Neural progenitor cell (in vitro differentiated cells): ENCODE measurements at regions not wholly inside any gene's neighbourhood (a gene's known extent, or its start where the extent isn't known, plus 50 kb on each side); places are given as distances from the start of the nearest gene placed in this dataset.
"Not testable (repeated sequence)": the region's sequence is repeated elsewhere in the genome, so short reads cannot be mapped to it uniquely, and the experiment has no call there.

ENCODE experiments used
- DNase-seq: peaks from one replicate; pipeline ENCODE4 v3.0.0-alpha.2; 2016; ENCODE audit warnings: low spot score
- H2AFZ ChIP-seq: fragments of 200-600 bp; sonication (generic); replicated peaks from 2 replicates; pipeline ENCODE4 v1.6.1; 2016; ENCODE audit warnings: antibody characterized with exemption
- H3F3A ChIP-seq: fragments of 200-600 bp; sonication (generic); 2 replicates; pipeline ENCODE4 v1.6.1; 2016; ENCODE audit warnings: antibody characterized with exemption, low read depth
- H3K27ac ChIP-seq: fragments of 200-600 bp; sonication (generic); 2 replicates; pipeline ENCODE4 v1.5.1; 2016; ENCODE audit warnings: mild to moderate bottlenecking
- H3K27me3 ChIP-seq: fragments of 200-600 bp; sonication (generic); 2 replicates; pipeline ENCODE4 v1.6.1; 2016; ENCODE audit warnings: mild to moderate bottlenecking, moderate library complexity
- H3K36me3 ChIP-seq: fragments of 200-600 bp; sonication (generic); 2 replicates; pipeline ENCODE4 v1.5.1; 2016
- H3K4me1 ChIP-seq: fragments of 200-600 bp; sonication (generic); 2 replicates; pipeline ENCODE4 v1.6.1; 2016; ENCODE audit warnings: mixed run types
- H3K4me2 ChIP-seq: fragments of 200-600 bp; sonication (generic); 2 replicates; pipeline ENCODE4 v1.6.1; 2016
- H3K4me3 ChIP-seq: fragments of 200-600 bp; sonication (generic); 2 replicates; pipeline ENCODE4 v1.5.1; 2016
- H3K79me2 ChIP-seq: fragments of 200-600 bp; sonication (generic); 2 replicates; pipeline ENCODE4 v1.6.1; 2016; ENCODE audit warnings: low read depth
- H3K9ac ChIP-seq: fragments of 200-600 bp; sonication (generic); 2 replicates; pipeline ENCODE4 v1.6.1; 2016
- H3K9me3 ChIP-seq: fragments of 200-600 bp; sonication (generic); 2 replicates; pipeline ENCODE4 v1.5.1; 2016; ENCODE audit warnings: low read depth
- H4K20me1 ChIP-seq: fragments of 200-600 bp; sonication (generic); 2 replicates; pipeline ENCODE4 v1.6.1; 2016; ENCODE audit warnings: low read depth
- H3K27ac Mint-ChIP-seq: 3 replicates; pipeline ENCODE4 v1.8.0; 2021; ENCODE audit warnings: mixed read lengths
- H3K27me3 Mint-ChIP-seq: 2 replicates; pipeline ENCODE4 v1.8.0; 2022; ENCODE audit warnings: low read depth, mild to moderate bottlenecking, inconsistent platforms, moderate library complexity, mixed read lengths; ENCODE audit not compliant: insufficient read depth
- H3K36me3 Mint-ChIP-seq: 3 replicates; pipeline ENCODE4 v1.8.0; 2021; ENCODE audit warnings: mixed read lengths
- H3K4me1 Mint-ChIP-seq: 3 replicates; pipeline ENCODE4 v1.8.0; 2021; ENCODE audit warnings: mixed read lengths
- H3K4me3 Mint-ChIP-seq: 3 replicates; pipeline ENCODE4 v1.8.0; 2021; ENCODE audit warnings: mild to moderate bottlenecking, moderate library complexity, mixed read lengths
- H3K9me3 Mint-ChIP-seq: 3 replicates; pipeline ENCODE4 v1.8.0; 2020; ENCODE audit warnings: mixed read lengths
- EZH2 ChIP-seq: fragments of 200-600 bp; sonication (generic); IDR thresholded peaks from 2 replicates; pipeline ENCODE4 v1.6.1; 2017; ENCODE audit warnings: antibody characterized with exemption, mild to moderate bottlenecking, moderate library complexity
- EZH2phosphoT487 ChIP-seq: fragments of 200-600 bp; sonication (generic); IDR thresholded peaks from 2 replicates; pipeline ENCODE4 v1.6.1; 2017; ENCODE audit warnings: antibody characterized with exemption
- TF ChIP-seq, protein P1 (sequence below): fragments of 200-600 bp; sonication (generic); IDR thresholded peaks from 2 replicates; pipeline ENCODE4 v1.5.1; 2017; ENCODE audit warnings: antibody characterized with exemption, mild to moderate bottlenecking

DNA sequence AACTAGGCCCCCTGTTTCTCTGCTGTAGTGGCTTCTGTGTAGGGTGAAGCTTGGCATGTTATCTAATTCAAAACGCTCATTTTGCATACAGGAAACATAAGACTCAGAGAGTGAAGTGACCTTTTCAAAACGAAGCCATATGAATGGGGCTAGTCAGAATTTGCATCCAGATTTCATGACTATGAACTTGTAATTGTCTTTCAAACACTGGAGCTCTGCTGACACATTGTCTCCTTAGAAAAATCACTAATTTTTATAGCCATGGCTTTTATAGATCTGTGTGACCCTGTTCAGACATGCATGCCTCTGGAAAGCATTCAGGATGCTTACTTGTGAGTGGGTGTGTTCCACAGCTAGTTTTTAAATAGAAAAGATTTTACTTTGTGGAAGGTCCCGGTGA, 444.3 kb upstream of the GCFC2 start:
- no peaks in the 10 kb centered on the region for H3K27me3 ChIP-seq
- no peaks in the 10 kb centered on the region for H3K9me3 ChIP-seq
- no peaks in the 10 kb centered on the region for H3K36me3 ChIP-seq
- no peak overlapping the region for H3K27ac ChIP-seq
- H3K9ac ChIP-seq: no peak overlapping the region
- H3K4me1 ChIP-seq: no peaks in the 10 kb centered on the region
- peaks cover 2% of the 10 kb centered on the region for H3K27me3 Mint-ChIP-seq
- TF ChIP-seq EZH2 (no peak), EZH2phosphoT487 (no peak)
- TF ChIP-seq, protein P1, sequence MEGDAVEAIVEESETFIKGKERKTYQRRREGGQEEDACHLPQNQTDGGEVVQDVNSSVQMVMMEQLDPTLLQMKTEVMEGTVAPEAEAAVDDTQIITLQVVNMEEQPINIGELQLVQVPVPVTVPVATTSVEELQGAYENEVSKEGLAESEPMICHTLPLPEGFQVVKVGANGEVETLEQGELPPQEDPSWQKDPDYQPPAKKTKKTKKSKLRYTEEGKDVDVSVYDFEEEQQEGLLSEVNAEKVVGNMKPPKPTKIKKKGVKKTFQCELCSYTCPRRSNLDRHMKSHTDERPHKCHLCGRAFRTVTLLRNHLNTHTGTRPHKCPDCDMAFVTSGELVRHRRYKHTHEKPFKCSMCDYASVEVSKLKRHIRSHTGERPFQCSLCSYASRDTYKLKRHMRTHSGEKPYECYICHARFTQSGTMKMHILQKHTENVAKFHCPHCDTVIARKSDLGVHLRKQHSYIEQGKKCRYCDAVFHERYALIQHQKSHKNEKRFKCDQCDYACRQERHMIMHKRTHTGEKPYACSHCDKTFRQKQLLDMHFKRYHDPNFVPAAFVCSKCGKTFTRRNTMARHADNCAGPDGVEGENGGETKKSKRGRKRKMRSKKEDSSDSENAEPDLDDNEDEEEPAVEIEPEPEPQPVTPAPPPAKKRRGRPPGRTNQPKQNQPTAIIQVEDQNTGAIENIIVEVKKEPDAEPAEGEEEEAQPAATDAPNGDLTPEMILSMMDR: no peak
- H4K20me1 ChIP-seq: no peaks in the 10 kb centered on the region
- H3K4me1 Mint-ChIP-seq: peaks cover 8% of the 10 kb centered on the region
- no peak overlapping the region for H2AFZ ChIP-seq
- no peaks in the 10 kb centered on the region for H3K36me3 Mint-ChIP-seq
- no peak overlapping the region for H3K4me2 ChIP-seq
- H3K4me3 Mint-ChIP-seq: no peak overlapping the region
- H3K79me2 ChIP-seq: no peaks in the 10 kb centered on the region
- no peaks in the 10 kb centered on the region for H3K9me3 Mint-ChIP-seq
- no peak for DNase-seq
- H3K4me3 ChIP-seq: no peak overlapping the region
- no peak overlapping the region for H3K27ac Mint-ChIP-seq
- no peaks in the 10 kb centered on the region for H3F3A ChIP-seq

GRCh38 chr2:76149846-76150245, 439.1 kb upstream of the GCFC2 start:
- no peaks in the 10 kb centered on the region for H3K4me1 Mint-ChIP-seq
- H3K4me2 ChIP-seq: no peak overlapping the region
- H3K27me3 Mint-ChIP-seq: no peaks in the 10 kb centered on the region
- no peaks in the 10 kb centered on the region for H4K20me1 ChIP-seq
- H3K9me3 ChIP-seq: no peaks in the 10 kb centered on the region
- peaks cover 7% of the 10 kb centered on the region for H3K9me3 Mint-ChIP-seq
- H3K36me3 ChIP-seq: no peaks in the 10 kb centered on the region
- no peaks in the 10 kb centered on the region for H3K36me3 Mint-ChIP-seq
- no peak overlapping the region for H2AFZ ChIP-seq
- no peaks in the 10 kb centered on the region for H3K4me1 ChIP-seq
- no peaks in the 10 kb centered on the region for H3K79me2 ChIP-seq
- no peak overlapping the region for H3K27ac ChIP-seq
- no peak overlapping the region for H3K4me3 ChIP-seq
- TF ChIP-seq EZH2phosphoT487 (no peak), EZH2 (no peak)
- TF ChIP-seq, protein P1: no peak
- no peak overlapping the region for H3K27ac Mint-ChIP-seq
- DNase-seq: no peak
- H3K9ac ChIP-seq: no peak overlapping the region
- no peaks in the 10 kb centered on the region for H3F3A ChIP-seq
- H3K27me3 ChIP-seq: no peaks in the 10 kb centered on the region
- H3K4me3 Mint-ChIP-seq: no peak overlapping the region

DNA sequence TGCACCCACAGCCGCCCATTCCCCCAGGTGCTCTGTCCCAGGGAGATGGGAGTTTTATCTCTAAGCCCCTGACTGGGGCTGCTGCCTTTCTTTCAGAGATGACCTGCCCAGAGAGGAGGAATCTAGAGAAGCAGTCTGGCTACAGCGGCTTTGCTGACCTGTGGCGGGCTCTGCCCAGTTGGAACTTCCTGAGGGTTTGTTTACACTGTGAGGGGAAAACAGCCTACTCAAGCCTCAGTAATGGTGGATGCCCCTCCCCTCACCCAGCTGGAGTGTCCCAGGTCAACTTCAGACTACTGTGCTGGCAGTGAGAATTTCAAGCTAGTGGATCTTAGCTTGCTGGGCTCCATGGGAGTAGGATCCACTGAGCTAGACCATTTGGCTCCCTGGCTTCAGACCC, 428.6 kb upstream of the GCFC2 start:
- H3K9ac ChIP-seq, H3K27me3 ChIP-seq, H3K36me3 ChIP-seq, DNase-seq, H3K27me3 Mint-ChIP-seq, H3K4me2 ChIP-seq, H3F3A ChIP-seq, H3K27ac Mint-ChIP-seq, H3K9me3 ChIP-seq, H3K4me3 ChIP-seq, H3K4me1 ChIP-seq, H3K79me2 ChIP-seq, H3K4me1 Mint-ChIP-seq, H2AFZ ChIP-seq, H3K36me3 Mint-ChIP-seq, H3K27ac ChIP-seq, H4K20me1 ChIP-seq, H3K4me3 Mint-ChIP-seq: not testable (repeated sequence)
- peaks cover 40% of the 10 kb centered on the region for H3K9me3 Mint-ChIP-seq

- Histone ChIP-seq H3K4me1 (no peaks in the 10 kb centered on the region), H3K79me2 (no peaks in the 10 kb centered on the region), H2AFZ (no peak overlapping the region), H3K27me3 (no peaks in the 10 kb centered on the region), H3K36me3 (no peaks in the 10 kb centered on the region), H4K20me1 (no peaks in the 10 kb centered on the region), H3K9me3 (no peaks in the 10 kb centered on the region), H3F3A (no peaks in the 10 kb centered on the region), H3K4me2 (no peak overlapping the region), H3K9ac (no peak overlapping the region), H3K27ac (no peak overlapping the region), H3K4me3 (no peak overlapping the region)
- H3K27ac Mint-ChIP-seq: no peak overlapping the region
- DNase-seq: no peak
- peaks cover 3% of the 10 kb centered on the region for H3K9me3 Mint-ChIP-seq
- H3K4me1 Mint-ChIP-seq: peaks cover 7% of the 10 kb centered on the region
- TF ChIP-seq EZH2 (no peak), EZH2phosphoT487 (no peak)
- TF ChIP-seq, protein P1: no peak
- no peaks in the 10 kb centered on the region for H3K36me3 Mint-ChIP-seq
- no peak overlapping the region for H3K4me3 Mint-ChIP-seq
- H3K27me3 Mint-ChIP-seq: no peaks in the 10 kb centered on the region
These were observed 417.9 kb upstream of the GCFC2 start for GRCh38 chr2:76128622-76129021.
